HG02938 (cell line): ENCODE measurements at regions not wholly inside any gene's neighbourhood (a gene's known extent, or its start where the extent isn't known, plus 50 kb on each side); places are given as distances from the start of the nearest gene placed in this dataset.
"Not testable (repeated sequence)": the region's sequence is repeated elsewhere in the genome, so short reads cannot be mapped to it uniquely, and the experiment has no call there.

ENCODE experiments used
- ATAC-seq: cut with Tn5 transposase; IDR thresholded peaks from one replicate; pipeline ENCODE4 v1.9.1; 2021; ENCODE audit warnings: mild to moderate bottlenecking, moderate library complexity; ENCODE audit not compliant: unreplicated experiment

GRCh38 chr6:94559829-94560537 lies 1017.4 kb upstream of the MANEA start:
- no peak for ATAC-seq

- not testable (repeated sequence) for ATAC-seq
Measured at GRCh38 chr6:94557207-94557606, 1020.1 kb upstream of the MANEA start.

- ATAC-seq, result no peak
Measured at GRCh38 chr6:94548201-94548600, 1029.1 kb upstream of the MANEA start.

GRCh38 chr6:94535798-94536197 lies 1041.5 kb upstream of the MANEA start:
- no peak for ATAC-seq

- no peak for ATAC-seq
Measured at GRCh38 chr6:94511502-94512088, 1065.7 kb upstream of the MANEA start.

- no peak for ATAC-seq
Measured at GRCh38 chr6:94510877-94511276, 1066.5 kb upstream of the MANEA start.

- ATAC-seq, result no peak
Measured at GRCh38 chr6:94501516-94501915, 1075.8 kb upstream of the MANEA start.

- no peak for ATAC-seq
Measured at GRCh38 chr6:94498099-94498498, 1078.7 kb upstream of the EPHA7 start.

- no peak for ATAC-seq
Measured at GRCh38 chr6:94494500-94494899, 1075.1 kb upstream of the EPHA7 start.

GRCh38 chr6:94487371-94487770 lies 1068.0 kb upstream of the EPHA7 start:
- ATAC-seq, result no peak

GRCh38 chr6:94478133-94479005 lies 1059.0 kb upstream of the EPHA7 start:
- ATAC-seq, result no peak

GRCh38 chr6:94468830-94469229 lies 1049.5 kb upstream of the EPHA7 start:
- ATAC-seq, result no peak

GRCh38 chr6:94464018-94464510 lies 1044.7 kb upstream of the EPHA7 start:
- ATAC-seq, result no peak

GRCh38 chr6:94463306-94463705 lies 1043.9 kb upstream of the EPHA7 start:
- no peak for ATAC-seq

- ATAC-seq, result no peak
Measured at GRCh38 chr6:94462231-94462630, 1042.9 kb upstream of the EPHA7 start.

- no peak for ATAC-seq
Measured at GRCh38 chr6:94456266-94456665, 1036.9 kb upstream of the EPHA7 start.

GRCh38 chr6:94454231-94454630 lies 1034.9 kb upstream of the EPHA7 start:
- ATAC-seq, result no peak

GRCh38 chr6:94446120-94446519 lies 1026.8 kb upstream of the EPHA7 start:
- ATAC-seq, result no peak

GRCh38 chr6:94443701-94444100 lies 1024.3 kb upstream of the EPHA7 start:
- no peak for ATAC-seq

- no peak for ATAC-seq
Measured at GRCh38 chr6:94424692-94425091, 1005.3 kb upstream of the EPHA7 start.

- no peak for ATAC-seq
Measured at GRCh38 chr6:94417363-94417762, 998.0 kb upstream of the EPHA7 start.

GRCh38 chr6:94414041-94414440 lies 994.7 kb upstream of the EPHA7 start:
- no peak for ATAC-seq
